ENCODE measurements at regions not wholly inside any gene's neighbourhood (a gene's known extent, or its start where the extent isn't known, plus 50 kb on each side); places are given as distances from the start of the nearest gene placed in this dataset.

GRCh38 chr13:59607172-59607571 lies 556.6 kb downstream of the DIAPH3 start:
- DNase-seq: no peak

DNA sequence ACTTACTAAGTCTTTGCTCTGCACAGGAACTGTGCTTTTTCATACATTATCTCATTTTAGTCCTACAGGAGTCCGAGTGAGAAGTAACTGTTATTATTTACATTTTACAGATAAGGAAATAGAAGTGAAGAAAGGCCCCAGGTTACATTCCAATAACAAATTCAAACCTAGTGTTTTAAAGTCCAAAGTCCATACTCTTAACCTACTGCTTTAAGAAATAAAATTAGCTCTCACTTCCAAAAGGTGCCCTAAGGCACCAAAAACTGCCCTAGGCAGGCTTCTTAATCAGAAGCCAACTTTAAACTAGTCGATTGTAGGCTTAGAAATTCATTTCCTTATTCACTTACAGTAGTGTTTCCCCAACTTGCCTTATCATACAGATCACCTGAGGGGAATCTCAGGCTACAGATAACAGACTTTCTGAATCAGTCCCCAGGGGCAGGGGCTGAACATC lies 555.9 kb downstream of the DIAPH3 start:
- DNase-seq: no peak

DNA sequence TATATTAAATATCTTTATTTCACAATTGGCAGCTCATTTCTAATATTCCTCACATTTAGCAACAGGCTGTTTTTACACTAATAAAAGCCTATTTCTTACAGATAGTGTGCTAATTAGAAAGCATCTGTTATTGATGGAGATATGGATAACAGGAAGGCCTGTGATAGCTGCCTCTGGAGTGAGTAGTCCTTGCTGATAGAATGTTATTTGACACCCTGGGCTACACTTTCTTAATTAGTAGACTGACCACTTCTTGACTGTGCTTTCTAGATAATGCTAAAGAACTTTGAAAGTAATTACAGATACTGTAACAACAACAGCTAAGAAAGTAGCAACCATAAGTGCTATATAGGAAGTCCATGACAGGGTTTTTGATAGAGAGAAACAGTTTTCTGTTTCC lies 554.3 kb downstream of the DIAPH3 start:
- DNase-seq: no peak
